ENCODE measurements at regions not wholly inside any gene's neighbourhood (a gene's known extent, or its start where the extent isn't known, plus 50 kb on each side); places are given as distances from the start of the nearest gene placed in this dataset.
A peak's percentile ranks its signal among the peaks of the same experiment; 100 is the strongest.

DNA sequence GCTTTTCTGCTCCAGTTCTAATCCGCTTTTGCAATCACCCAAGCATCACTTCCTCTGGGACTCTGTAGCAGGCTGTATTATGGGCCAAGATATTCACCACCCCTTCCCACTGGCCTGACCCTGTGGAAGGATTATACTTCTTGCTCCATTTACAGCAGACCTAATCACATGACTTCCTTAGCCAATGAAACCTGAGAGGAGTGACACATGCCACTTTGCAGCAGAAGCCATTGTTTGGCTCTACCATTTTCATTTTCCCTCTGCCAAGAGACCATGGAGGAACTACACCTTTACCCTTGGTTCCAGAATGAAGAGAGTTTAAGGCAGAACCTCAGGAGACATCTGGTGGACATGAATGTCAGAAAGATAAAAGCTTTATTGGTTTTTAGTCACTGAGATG lies 134.9 kb upstream of the HSD17B12 start:
- no peak for DNase-seq (ENCODE audit: low read depth in 1 of 2, low spot score in 1 of 2)
- in situ Hi-C loops (cut with HindIII; ENCODE audit: low pct_unique_long_range_greater_than_20kb, low sequenced_read_pairs) = no loop called here
- TF ChIP-seq JUND (IDR thresholded peaks at IDR 0.05; ENCODE audit: low read depth) = no peak

DNA sequence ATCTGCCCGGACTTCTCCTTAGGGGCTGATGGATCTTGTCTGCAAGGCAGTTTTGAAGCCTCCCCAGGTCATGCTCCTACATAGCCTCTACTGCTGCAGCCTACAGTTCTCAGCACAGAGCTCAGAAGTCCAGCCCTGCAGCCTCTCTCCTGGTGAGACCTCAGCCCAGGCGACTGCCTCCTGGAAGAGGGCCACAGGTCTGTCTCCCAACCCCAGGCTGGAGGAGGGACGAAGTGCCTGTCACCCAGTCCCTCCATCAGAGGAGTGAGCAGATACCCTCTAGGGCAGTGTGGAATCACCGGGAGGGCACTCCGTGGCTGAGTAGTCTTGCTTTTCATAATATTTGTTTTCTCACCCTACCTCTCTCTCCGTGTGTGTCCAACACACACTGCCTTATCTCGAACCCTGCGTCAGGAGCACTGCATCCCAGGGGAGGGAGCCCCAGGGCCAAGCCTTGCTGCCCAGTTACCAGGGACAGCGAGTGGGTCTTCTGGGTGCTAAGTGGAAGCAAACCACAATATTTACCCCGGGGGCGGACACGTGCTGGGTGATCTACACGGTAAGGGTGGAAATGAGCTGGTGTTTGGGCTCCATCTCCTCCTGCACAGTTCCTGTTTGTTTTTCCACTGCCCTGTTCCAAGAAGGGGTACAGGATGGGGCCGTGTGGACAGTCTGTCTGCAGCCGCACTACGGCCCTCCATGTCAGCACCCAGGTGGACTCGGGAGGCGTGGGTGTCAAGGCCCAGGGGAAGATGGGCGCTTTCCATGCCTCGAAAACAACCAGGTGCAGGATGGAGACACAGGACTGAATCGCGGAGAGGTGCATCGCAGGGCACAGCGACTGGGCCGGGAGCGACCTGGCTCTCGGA lies 133.7 kb upstream of the HSD17B12 start:
- in situ Hi-C loops (cut with HindIII; ENCODE audit: low pct_unique_long_range_greater_than_20kb, low sequenced_read_pairs) = no loop called here
- no peak for TF ChIP-seq JUND (IDR thresholded peaks at IDR 0.05; ENCODE audit: low read depth)

DNA sequence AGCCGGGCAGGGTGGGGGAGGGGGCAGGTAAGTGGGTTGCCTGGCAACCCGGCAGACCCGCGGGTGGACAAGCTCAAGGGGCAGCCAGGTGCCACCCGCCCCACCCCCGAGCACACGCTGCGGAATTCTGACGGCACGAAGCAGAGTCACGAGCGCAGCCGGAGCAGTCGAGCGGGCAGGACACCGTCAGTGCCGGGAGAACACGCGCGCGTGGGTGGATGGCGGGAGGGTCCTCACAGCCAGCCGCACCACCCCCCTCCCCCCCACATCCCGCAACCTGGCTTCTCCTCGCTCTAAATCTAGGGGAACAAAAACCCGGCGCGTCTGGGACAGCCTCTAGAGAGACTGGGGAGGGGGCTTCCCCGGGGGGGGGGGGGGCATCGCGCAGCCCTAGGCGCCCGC lies 133.1 kb upstream of the HSD17B12 start:
- no peak for TF ChIP-seq JUND (IDR thresholded peaks at IDR 0.05; ENCODE audit: low read depth)
- in situ Hi-C loops (cut with HindIII; ENCODE audit: low pct_unique_long_range_greater_than_20kb, low sequenced_read_pairs) = no loop called here
- no peak for DNase-seq (ENCODE audit: low read depth in 1 of 2, low spot score in 1 of 2)

More for the DNA sequence above, 133.7 kb upstream of the HSD17B12 start:
- no peak for DNase-seq (ENCODE audit: low read depth in 1 of 2, low spot score in 1 of 2)

DNA sequence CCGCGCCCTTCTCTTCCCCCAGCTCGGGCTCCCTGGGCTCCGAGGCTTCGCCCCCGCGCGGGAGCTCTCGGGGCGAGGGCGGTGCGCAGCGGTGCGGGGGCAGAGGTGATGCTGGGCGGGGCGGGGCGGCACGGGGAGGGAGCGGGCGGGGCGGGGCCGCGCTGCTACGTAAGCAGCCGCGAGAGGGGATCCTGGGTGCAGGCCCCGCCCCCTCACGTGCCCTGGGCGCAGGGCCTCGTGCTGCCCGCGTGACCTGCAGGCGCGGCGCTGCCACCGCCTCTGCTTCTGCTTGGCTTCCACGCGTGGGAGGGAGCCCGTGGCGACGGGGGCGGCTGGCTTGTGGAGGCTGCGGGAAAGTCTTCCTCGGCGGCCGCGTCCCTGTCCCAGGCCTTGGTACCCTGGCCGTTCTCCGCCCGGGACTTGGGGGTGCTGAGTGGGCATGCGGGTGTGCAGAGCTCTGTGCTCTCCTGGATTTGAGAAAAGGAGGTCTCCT lies 132.6 kb upstream of the HSD17B12 start:
- peak in 1 of 2 experiments; percentile 46 for DNase-seq (ENCODE audit: low read depth in 1 of 2, low spot score in 1 of 2)
- in situ Hi-C loops (cut with HindIII; ENCODE audit: low pct_unique_long_range_greater_than_20kb, low sequenced_read_pairs) = no loop called here
- TF ChIP-seq JUND (IDR thresholded peaks at IDR 0.05; ENCODE audit: low read depth) = no peak

DNA sequence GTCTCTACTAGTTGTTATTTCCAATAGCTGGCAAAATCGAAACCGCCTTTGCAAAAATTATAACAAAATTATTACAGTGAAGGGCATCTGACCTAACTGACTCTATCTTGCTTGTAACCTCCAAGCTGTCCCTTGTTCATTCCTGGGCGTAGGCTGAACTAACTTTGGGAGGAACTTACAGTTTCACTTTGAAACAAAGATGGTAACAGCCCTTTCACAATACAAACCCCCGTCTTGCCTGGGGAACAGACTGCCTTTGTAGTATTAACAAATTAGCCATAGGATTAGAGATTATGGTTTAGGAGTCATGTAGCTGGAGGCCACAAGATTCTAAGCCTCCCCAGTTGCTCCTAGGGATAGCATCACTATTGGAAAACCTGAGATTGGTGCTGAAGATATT lies 131.6 kb upstream of the HSD17B12 start:
- in situ Hi-C loops (cut with HindIII; ENCODE audit: low pct_unique_long_range_greater_than_20kb, low sequenced_read_pairs) = no loop called here
- TF ChIP-seq JUND (IDR thresholded peaks at IDR 0.05; ENCODE audit: low read depth) = no peak
- no peak for DNase-seq (ENCODE audit: low read depth in 1 of 2, low spot score in 1 of 2)

DNA sequence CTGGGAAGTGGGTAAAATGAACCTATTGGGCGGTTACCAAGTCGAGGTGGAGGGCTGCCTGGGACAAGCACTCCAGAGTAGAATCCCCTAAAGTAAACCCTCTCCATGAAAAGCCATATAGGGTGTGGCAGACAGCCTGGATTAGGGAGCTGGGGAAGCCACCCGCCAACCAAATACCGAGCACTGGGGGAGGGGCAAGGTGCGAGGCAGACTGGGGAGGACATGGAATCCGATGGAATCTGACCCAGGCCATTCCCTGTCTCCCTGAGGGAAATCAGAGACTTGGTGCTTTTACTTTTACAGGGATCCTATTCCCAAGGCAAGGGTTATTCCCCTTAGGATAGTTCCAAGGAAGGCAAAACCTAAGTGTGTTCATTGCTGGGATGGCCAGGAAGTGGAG lies 130.9 kb upstream of the HSD17B12 start:
- DNase-seq (ENCODE audit: low read depth in 1 of 2, low spot score in 1 of 2) = no peak
- in situ Hi-C loops (cut with HindIII; ENCODE audit: low pct_unique_long_range_greater_than_20kb, low sequenced_read_pairs) = no loop called here
- no peak for TF ChIP-seq JUND (IDR thresholded peaks at IDR 0.05; ENCODE audit: low read depth)

DNA sequence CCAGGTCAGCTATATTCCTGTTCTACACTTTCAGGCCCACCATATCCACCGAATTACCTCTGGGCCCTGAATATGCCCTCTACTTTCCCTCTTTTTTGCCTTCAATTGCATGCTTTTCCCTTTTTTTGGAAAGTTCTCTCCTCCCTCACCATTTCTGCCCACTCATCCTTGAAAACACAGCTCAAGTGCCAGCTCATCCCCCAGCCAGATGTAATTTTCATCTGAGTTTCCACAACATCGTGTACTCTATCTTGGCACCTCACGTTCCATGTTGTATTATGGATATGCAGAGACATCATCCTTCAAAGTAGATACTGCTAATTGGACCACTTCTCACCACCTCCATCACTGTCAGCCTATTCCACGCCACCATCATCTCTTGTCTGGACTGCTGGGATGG lies 129.8 kb upstream of the HSD17B12 start:
- in situ Hi-C loops (cut with HindIII; ENCODE audit: low pct_unique_long_range_greater_than_20kb, low sequenced_read_pairs) = no loop called here

DNA sequence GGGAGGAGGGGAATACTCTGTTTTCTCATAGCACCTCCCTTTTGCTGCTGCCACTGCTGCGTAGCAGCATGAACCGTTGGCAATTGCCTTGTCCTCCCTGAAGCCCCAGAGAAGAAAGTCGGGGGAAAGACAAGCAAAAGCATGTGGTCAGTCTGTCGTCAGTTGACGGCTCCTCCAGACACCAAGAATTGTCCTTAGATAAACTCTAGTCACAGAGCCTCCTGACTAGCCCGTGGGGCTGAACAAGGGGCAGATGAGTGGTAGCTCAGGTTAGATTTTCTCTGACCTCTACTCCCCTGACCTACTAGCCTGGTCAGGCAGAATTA lies 126.4 kb upstream of the HSD17B12 start:
- DNase-seq (ENCODE audit: low read depth in 1 of 2, low spot score in 1 of 2) = no peak
- in situ Hi-C loops (cut with HindIII; ENCODE audit: low pct_unique_long_range_greater_than_20kb, low sequenced_read_pairs) = no loop called here
- no peak for TF ChIP-seq JUND (IDR thresholded peaks at IDR 0.05; ENCODE audit: low read depth)

More for the DNA sequence above, 129.8 kb upstream of the HSD17B12 start:
- DNase-seq (ENCODE audit: low read depth in 1 of 2, low spot score in 1 of 2) = no peak
- TF ChIP-seq JUND (IDR thresholded peaks at IDR 0.05; ENCODE audit: low read depth) = no peak

DNA sequence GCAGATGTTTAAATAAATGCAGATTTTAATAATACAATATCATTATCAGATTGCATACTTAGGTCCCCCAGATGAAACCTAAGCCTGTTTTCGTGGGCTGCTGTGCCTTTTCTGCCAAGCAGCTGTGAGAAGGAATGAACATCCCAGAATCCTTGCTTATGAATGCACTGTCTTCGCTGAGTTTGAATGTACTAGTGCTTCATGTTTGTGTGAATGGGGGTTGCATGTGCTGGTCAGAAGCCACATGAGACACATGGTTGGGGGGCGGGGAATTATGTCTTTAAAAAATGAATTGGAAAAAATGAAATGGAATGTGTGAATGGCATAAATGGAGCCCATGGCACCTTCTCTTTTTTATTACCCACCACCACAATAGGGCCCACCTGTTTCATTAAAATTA lies 125.4 kb upstream of the HSD17B12 start:
- in situ Hi-C loops (cut with HindIII; ENCODE audit: low pct_unique_long_range_greater_than_20kb, low sequenced_read_pairs) = no loop called here
- no peak for TF ChIP-seq JUND (IDR thresholded peaks at IDR 0.05; ENCODE audit: low read depth)
- DNase-seq (ENCODE audit: low read depth in 1 of 2, low spot score in 1 of 2) = no peak

DNA sequence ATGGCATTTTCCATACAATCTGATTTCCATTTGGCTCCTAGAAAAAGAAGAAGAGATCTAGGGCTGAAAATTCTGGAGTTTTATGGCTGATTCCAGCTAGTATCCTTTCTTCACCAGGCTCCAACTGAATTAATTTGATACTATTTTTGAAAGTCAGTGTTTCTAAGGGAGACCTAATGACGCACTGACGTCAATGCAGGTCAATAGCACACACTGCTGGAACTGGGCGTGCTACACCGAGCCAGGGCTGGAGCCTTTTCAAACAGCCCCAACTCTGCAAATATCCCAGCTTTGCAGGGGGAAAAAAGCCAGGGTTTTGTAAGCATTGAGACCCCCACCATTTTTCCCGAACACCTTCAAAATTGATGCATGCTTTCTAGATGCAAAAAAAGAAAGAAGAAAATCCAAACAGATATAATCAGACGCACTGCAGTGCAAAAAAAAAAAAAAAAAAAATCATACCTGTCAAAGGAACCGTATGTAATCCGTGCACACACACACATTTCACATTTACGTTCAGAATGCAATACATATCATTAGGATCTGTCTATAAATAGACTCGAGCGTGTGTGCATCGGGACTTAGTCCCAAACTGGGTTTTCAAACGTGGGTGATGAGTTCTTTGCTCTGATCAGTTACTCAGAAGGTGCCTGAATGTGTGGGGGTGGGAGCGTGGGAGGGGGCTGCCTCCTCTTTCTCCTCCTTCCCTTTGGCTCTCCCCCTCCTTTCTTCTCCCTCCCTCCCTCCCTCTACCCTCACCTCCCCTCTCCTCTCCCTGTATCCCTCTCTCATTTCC lies 124.5 kb upstream of the HSD17B12 start:
- DNase-seq (ENCODE audit: low read depth in 1 of 2, low spot score in 1 of 2) = no peak
- in situ Hi-C loops (cut with HindIII; ENCODE audit: low pct_unique_long_range_greater_than_20kb, low sequenced_read_pairs) = no loop called here

DNA sequence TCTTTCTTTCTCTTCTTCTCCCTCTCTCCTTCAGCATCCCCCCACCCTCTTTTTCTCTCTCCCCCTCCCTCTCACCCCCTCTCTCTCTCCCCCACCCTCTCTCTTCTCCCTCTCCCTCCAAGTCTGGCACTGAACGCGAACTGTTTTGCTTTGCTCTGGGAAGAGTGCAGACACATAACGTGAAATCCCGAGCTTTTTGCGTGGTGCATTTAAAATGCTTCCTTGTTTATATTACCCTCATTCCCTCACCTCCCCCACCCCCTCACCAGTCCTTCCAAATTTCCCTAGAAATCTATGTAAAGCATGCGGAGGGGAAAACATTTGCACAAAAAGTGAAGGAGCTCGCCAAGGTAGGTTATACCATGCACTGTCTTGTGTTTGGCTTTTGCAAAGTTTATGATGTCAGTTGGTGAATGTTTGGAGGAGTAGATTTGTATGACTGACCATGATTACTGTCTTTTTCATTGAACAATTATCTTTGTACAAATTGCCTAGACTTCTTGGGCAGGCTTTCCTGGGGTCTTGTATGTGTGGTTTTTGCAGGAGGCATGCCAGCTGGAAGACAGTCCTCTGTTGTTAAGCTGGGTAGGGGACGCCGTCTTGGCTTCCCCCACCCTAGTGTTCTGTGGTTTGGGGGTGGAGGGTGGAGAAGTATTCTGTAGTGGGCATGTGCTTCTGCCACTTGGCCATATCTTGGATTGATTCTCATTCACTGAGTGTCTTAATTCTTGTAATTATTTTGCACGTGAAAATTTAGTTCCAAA lies 123.7 kb upstream of the HSD17B12 start:
- in situ Hi-C loops (cut with HindIII; ENCODE audit: low pct_unique_long_range_greater_than_20kb, low sequenced_read_pairs) = no loop called here
- no peak for TF ChIP-seq JUND (IDR thresholded peaks at IDR 0.05; ENCODE audit: low read depth)

More for the DNA sequence above, 124.5 kb upstream of the HSD17B12 start:
- no peak for TF ChIP-seq JUND (IDR thresholded peaks at IDR 0.05; ENCODE audit: low read depth)

DNA sequence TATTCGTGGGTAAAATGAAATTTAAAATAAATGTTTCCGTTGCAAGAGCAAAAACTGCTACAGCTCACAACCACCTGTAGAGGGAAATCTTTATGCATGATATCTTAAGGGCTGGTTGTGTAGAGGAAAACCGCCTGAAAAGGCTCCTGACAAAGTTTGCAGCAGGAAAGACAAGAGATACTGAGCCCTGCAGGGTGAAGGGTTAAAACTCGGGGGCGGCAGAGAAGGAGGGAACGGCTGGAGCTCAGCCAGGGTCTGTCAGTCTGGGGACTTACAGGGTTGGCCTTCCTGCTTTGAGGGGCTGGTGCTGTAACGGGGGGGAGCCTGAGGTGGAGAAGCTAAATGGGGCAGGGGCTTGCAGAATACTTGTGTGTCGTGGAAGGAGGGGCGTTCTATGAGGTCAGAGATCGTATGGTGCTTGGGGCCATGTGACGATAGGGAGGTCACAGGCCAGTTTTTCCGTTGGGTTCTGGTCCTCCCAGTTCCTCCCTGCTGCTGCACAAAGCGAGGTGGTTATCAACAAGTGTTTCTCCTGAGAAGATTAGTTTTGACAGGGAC lies 122.9 kb upstream of the HSD17B12 start:
- peak in 1 of 2 experiments; percentile 41 for DNase-seq (ENCODE audit: low read depth in 1 of 2, low spot score in 1 of 2)
- TF ChIP-seq JUND (IDR thresholded peaks at IDR 0.05; ENCODE audit: low read depth) = no peak
- in situ Hi-C loops (cut with HindIII; ENCODE audit: low pct_unique_long_range_greater_than_20kb, low sequenced_read_pairs) = no loop called here

More for the DNA sequence above, 123.7 kb upstream of the HSD17B12 start:
- no peak for DNase-seq (ENCODE audit: low read depth in 1 of 2, low spot score in 1 of 2)
